GM13976 (cell line): ENCODE measurements at regions not wholly inside any gene's neighbourhood (a gene's known extent, or its start where the extent isn't known, plus 50 kb on each side); places are given as distances from the start of the nearest gene placed in this dataset.

Experiments used
- DNase-seq: peaks from one replicate; pipeline ENCODE4 v3.0.0; 2012; ENCODE audit warnings: low spot score
- in situ Hi-C: fragments of 300-500 bp; cut with MboI; formaldehyde crosslinking; loops from one replicate; pipeline ENCODE4 v1.12.0; 2022; ENCODE audit warnings: low sequenced_read_pairs, mixed read lengths, inconsistent platforms; ENCODE audit not compliant: unreplicated experiment
- TF ChIP-seq, protein P1 (sequence below): IDR thresholded peaks from 2 replicates; pipeline ENCODE4 v1.5.1; 2012; ENCODE audit warnings: borderline replicate concordance, mild to moderate bottlenecking; ENCODE audit not compliant: insufficient read depth; ENCODE audit errors: extremely low read depth, missing control alignments, control extremely low read depth

DNA sequence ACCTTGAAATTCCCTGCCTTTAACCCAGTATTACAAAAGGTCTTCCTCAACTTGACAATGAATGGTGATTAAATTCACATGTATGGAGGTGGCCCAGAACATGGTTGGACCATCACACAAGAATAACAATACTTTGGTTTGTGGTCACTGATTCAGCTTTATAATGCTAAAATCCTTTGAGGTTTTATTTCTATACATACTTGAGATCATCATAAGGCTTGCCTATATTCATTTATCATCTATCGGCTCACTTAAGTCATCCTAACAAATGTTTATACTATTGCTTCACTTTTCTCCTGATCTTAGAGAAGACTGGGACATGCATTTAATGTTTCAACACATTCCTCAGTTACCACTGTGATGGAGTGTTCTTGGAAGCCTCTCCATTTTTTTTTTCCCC, 191.3 kb downstream of the DMAC1 start:
- TF ChIP-seq, protein P1, sequence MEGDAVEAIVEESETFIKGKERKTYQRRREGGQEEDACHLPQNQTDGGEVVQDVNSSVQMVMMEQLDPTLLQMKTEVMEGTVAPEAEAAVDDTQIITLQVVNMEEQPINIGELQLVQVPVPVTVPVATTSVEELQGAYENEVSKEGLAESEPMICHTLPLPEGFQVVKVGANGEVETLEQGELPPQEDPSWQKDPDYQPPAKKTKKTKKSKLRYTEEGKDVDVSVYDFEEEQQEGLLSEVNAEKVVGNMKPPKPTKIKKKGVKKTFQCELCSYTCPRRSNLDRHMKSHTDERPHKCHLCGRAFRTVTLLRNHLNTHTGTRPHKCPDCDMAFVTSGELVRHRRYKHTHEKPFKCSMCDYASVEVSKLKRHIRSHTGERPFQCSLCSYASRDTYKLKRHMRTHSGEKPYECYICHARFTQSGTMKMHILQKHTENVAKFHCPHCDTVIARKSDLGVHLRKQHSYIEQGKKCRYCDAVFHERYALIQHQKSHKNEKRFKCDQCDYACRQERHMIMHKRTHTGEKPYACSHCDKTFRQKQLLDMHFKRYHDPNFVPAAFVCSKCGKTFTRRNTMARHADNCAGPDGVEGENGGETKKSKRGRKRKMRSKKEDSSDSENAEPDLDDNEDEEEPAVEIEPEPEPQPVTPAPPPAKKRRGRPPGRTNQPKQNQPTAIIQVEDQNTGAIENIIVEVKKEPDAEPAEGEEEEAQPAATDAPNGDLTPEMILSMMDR: no peak
- in situ Hi-C loops: no loop called here
- DNase-seq: no peak

DNA sequence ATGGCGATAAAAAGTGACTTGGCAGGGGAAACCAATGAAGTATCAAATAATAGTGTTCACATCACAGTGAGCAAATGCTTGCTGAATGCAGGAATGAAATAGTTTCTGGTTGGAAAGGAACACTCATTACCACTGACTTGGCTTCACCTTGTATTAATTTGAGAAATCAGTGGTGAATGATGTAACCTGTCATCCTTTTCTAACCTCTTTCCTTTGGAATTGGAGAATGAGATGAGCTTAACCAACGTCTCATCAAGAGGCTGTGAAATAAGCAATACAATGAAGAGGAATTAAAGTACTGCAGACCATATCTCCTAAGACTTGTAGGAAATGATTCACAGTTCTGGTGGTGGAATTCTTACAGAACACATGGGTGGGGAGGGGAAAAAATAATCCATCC, 192.2 kb downstream of the DMAC1 start:
- DNase-seq: no peak
- TF ChIP-seq, protein P1: no peak
- in situ Hi-C loops: no loop called here

DNA sequence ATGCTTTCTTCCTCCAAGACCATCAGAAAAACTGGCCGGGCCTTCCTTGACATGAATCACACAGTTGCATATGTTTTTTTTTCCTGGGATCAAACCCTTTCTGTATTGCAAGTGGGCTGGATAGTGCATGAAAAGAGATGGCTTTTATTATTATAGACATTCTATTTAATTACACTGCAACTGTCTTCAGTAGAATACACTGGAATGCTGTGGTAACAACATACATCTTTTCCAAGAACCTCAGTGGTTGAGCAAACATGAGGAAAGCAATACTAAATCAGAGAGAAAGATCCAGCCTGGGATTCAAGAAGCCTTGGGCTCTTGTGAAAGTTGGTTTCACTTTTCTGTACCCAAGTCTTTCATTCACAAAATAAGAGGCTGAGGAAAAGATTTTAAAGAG, 193.0 kb downstream of the DMAC1 start:
- in situ Hi-C loops: no loop called here
- TF ChIP-seq, protein P1: no peak
- no peak for DNase-seq

DNA sequence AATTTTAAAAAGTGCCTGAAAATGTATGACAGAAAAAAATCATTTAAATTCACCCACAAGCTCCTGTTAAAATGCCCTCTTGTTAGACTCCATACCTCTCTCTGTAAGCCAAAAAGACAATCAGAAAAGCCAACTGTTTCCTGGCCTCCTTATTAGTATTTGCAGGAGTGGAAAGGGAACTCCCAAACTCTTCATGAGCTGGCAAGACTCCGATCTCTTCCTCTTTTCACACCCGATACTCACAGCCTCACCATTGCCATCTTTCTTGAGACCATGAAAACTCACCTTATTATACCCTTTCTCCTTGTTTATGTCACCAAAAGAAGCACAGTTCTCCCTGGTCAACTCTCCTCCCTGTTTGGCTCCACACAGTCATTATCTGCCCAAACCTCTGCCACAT, 197.8 kb downstream of the DMAC1 start:
- TF ChIP-seq, protein P1: no peak
- no peak for DNase-seq
- in situ Hi-C loops: no loop called here

DNA sequence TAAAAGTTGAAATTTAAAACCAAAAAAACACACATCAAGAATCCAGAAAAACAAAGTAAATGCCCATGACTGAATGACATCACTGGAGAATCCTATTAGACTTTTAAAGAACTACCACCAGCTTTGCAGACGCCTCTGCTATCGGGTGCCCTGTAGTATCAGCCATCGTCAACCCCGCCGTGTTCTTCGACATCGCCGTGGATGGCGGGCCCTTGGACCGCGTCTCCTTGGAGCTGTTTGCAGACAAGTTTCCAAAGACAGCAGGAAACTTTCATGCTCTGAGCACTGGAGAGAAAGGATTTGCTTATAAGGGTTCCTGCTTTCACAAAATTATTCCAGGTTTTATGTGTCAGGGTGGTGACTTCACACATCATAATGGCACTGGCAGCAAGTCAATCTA, 201.9 kb downstream of the DMAC1 start:
- no peak for DNase-seq
- in situ Hi-C loops: no loop called here
- TF ChIP-seq, protein P1: no peak

DNA sequence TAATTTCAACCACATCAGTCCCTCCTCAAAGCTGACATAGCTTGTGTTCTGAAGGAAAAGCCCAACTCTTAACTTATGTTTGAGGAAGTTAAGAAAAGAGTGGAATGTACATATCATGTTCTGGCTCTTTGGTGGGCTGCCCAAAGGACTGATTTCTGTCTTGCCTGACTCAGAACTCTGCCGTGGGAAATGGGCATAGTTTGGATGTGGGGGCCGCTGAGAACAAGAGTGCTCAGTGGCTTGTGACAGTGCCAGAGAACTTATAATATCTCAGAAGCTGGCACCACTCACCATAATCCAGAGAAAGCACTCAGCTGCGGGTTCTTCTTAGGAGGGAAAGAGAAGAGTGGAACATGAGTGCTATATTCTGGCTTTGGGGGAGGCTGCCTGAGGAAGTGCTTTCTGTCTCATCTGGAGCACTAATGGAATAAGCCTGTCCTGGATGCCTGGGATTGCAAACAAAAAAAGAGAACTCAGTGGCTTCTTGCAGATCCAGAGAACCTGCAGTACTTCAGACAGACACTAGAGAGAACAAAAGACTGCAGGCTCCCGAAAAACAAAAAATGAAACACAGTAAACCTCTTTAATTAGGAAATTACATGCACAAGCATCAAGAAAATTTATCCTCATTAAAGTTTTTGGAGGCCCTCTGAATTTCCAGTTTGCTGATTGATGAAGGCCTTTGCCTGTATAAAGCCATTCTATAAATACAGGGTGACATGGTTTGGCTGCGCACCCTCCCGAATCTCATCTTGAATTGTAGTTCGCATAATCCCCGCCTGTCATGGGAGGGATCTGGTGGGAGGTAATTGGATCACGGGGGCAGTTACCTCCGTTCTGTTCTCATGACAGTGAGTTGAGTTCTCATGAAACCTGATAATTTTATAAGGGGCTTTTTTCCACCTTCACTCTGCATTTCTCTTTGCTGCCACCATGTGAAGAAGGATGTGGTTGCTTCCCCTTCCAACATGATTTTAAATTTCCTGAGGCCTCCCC, 207.0 kb downstream of the DMAC1 start:
- in situ Hi-C loops: no loop called here
- TF ChIP-seq, protein P1: no peak
- DNase-seq: no peak
